SK-N-SH treated with all-trans-retinoic acid at 6 μM for 48 hours (cell line): ENCODE measurements at regions not wholly inside any gene's neighbourhood (a gene's known extent, or its start where the extent isn't known, plus 50 kb on each side); places are given as distances from the start of the nearest gene placed in this dataset.

Experiments used
- ATAC-seq: fragments of 200-7000 bp; cut with Tn5 transposase; 3 replicates; pipeline ENCODE4 v1.9.1; 2020; ENCODE audit warnings: mild to moderate bottlenecking, moderate library complexity
- BACH2 ChIP-seq: fragments of 250-450 bp; sonication (Bioruptor Pico); IDR thresholded peaks from 2 replicates; pipeline ENCODE4 v1.9.0; 2021; ENCODE audit warnings: mild to moderate bottlenecking, borderline replicate concordance
- CSDC2 ChIP-seq: fragments of 250-450 bp; sonication (Bioruptor Pico); IDR thresholded peaks from 2 replicates; pipeline ENCODE4 v1.5.0; 2020; ENCODE audit warnings: mild to moderate bottlenecking, moderate library complexity
- ESRRG ChIP-seq: fragments of 250-450 bp; sonication (Bioruptor Pico); IDR thresholded peaks from 2 replicates; pipeline ENCODE4 v1.6.1; 2021; ENCODE audit warnings: mild to moderate bottlenecking
- GLIS3 ChIP-seq: fragments of 250-450 bp; sonication (Bioruptor Pico); IDR thresholded peaks from 2 replicates; pipeline ENCODE4 v1.5.0; 2020; ENCODE audit warnings: mild to moderate bottlenecking, moderate library complexity
- ISL1 ChIP-seq: fragments of 250-450 bp; sonication (Bioruptor Pico); IDR thresholded peaks from 2 replicates; pipeline ENCODE4 v2.1.2; 2022; ENCODE audit warnings: mild to moderate bottlenecking, moderate library complexity
- OSR1 ChIP-seq: fragments of 250-450 bp; sonication (Bioruptor Pico); IDR thresholded peaks from 2 replicates; pipeline ENCODE4 v1.8.0; 2022; ENCODE audit warnings: moderate library complexity, mild to moderate bottlenecking, inconsistent platforms
- RARB ChIP-seq: fragments of 250-450 bp; sonication (Bioruptor Pico); IDR thresholded peaks from 2 replicates; pipeline ENCODE4 v1.8.0; 2021; ENCODE audit warnings: mild to moderate bottlenecking, moderate library complexity
- SNAI2 ChIP-seq: fragments of 250-450 bp; sonication (Bioruptor Pico); IDR thresholded peaks from 2 replicates; pipeline ENCODE4 v1.5.0; 2020; ENCODE audit warnings: mild to moderate bottlenecking, moderate library complexity
- TCF4 ChIP-seq: fragments of 250-450 bp; sonication (Bioruptor Pico); IDR thresholded peaks from 2 replicates; pipeline ENCODE4 v1.8.0; 2021; ENCODE audit warnings: mild to moderate bottlenecking, moderate library complexity, borderline replicate concordance
- TOX ChIP-seq: fragments of 250-450 bp; sonication (Bioruptor Pico); IDR thresholded peaks from 2 replicates; pipeline ENCODE4 v1.8.0; 2021; ENCODE audit warnings: mild to moderate bottlenecking, moderate library complexity, borderline replicate concordance
- TSHZ2 ChIP-seq: fragments of 250-450 bp; sonication (Bioruptor Pico); IDR thresholded peaks from 2 replicates; pipeline ENCODE4 v1.5.0; 2020; ENCODE audit warnings: mild to moderate bottlenecking, moderate library complexity
- ZC3H10 ChIP-seq: fragments of 250-450 bp; sonication (Bioruptor Pico); IDR thresholded peaks from 2 replicates; pipeline ENCODE4 v1.5.1; 2021; ENCODE audit warnings: mild to moderate bottlenecking, moderate library complexity
- ZFP3 ChIP-seq: fragments of 250-450 bp; sonication (Bioruptor Pico); IDR thresholded peaks from 2 replicates; pipeline ENCODE4 v1.5.0; 2020; ENCODE audit warnings: mild to moderate bottlenecking, moderate library complexity
- ZFP30 ChIP-seq: fragments of 450-650 bp; formaldehyde crosslinking; IDR thresholded peaks from 2 replicates; pipeline ENCODE4 v1.5.0; 2022; ENCODE audit warnings: mild to moderate bottlenecking, moderate library complexity
- ZNF565 ChIP-seq: fragments of 450-650 bp; formaldehyde crosslinking; conservative IDR thresholded peaks from 2 replicates; pipeline ENCODE4 v1.5.0; 2020; ENCODE audit warnings: low read depth, mild to moderate bottlenecking, moderate library complexity
- ZNF70 ChIP-seq: fragments of 450-650 bp; formaldehyde crosslinking; IDR thresholded peaks from 2 replicates; pipeline ENCODE4 v1.5.0; 2020; ENCODE audit warnings: mild to moderate bottlenecking, moderate library complexity
- ZNF8 ChIP-seq: fragments of 450-650 bp; formaldehyde crosslinking; IDR thresholded peaks from 2 replicates; pipeline ENCODE4 v1.5.0; 2020; ENCODE audit warnings: mild to moderate bottlenecking, moderate library complexity
- TF ChIP-seq, protein P1 (sequence below): fragments of 250-450 bp; sonication (Bioruptor Pico); IDR thresholded peaks from 2 replicates; pipeline ENCODE4 v1.5.1; 2020; ENCODE audit warnings: low read depth, mild to moderate bottlenecking, moderate library complexity
- TF ChIP-seq, protein P2 (sequence below): fragments of 250-450 bp; sonication (Bioruptor Pico); IDR thresholded peaks from 2 replicates; pipeline ENCODE4 v1.8.0; 2020; ENCODE audit warnings: mild to moderate bottlenecking, moderate library complexity, borderline replicate concordance
- TF ChIP-seq, protein P3 (sequence below): fragments of 250-450 bp; sonication (Bioruptor Pico); IDR thresholded peaks from 2 replicates; pipeline ENCODE4 v1.8.0; 2021; ENCODE audit warnings: low read depth, mild to moderate bottlenecking, moderate library complexity, borderline replicate concordance
- TF ChIP-seq, protein P4 (sequence below): fragments of 250-450 bp; sonication (Bioruptor Pico); IDR thresholded peaks from 2 replicates; pipeline ENCODE4 v1.5.1; 2021; ENCODE audit warnings: mild to moderate bottlenecking, moderate library complexity

GRCh38 chr4:165600959-165601683 is 222.3 kb downstream of the CPE start:
- peak; percentile 42; the same call in 1 of the 3 replicates for ATAC-seq
- peak; percentile 69; the same call in 1 of the 2 replicates for TF ChIP-seq TOX
- peak; percentile 66; the same call in 1 of the 2 replicates for TF ChIP-seq ZC3H10 (CRISPR knock-in tag)
- TF ChIP-seq TCF4 (CRISPR knock-in tag) = no peak
- no peak for TF ChIP-seq CSDC2 (CRISPR knock-in tag)
- no peak for TF ChIP-seq ISL1 (CRISPR knock-in tag)

GRCh38 chr4:165602621-165603020 is 223.8 kb downstream of the CPE start:
- ATAC-seq = no peak
- no peak for TF ChIP-seq BACH2 (CRISPR knock-in tag)
- TF ChIP-seq TOX = no peak
- TF ChIP-seq ZFP3 (CRISPR knock-in tag) = no peak
- no peak for TF ChIP-seq ZC3H10 (CRISPR knock-in tag)
- TF ChIP-seq ZFP30 (CRISPR knock-in tag) = no peak
- TF ChIP-seq ESRRG (CRISPR knock-in tag) = no peak
- no peak for TF ChIP-seq TSHZ2 (CRISPR knock-in tag)
- no peak for TF ChIP-seq RARB (CRISPR knock-in tag)
- TF ChIP-seq, protein P1, sequence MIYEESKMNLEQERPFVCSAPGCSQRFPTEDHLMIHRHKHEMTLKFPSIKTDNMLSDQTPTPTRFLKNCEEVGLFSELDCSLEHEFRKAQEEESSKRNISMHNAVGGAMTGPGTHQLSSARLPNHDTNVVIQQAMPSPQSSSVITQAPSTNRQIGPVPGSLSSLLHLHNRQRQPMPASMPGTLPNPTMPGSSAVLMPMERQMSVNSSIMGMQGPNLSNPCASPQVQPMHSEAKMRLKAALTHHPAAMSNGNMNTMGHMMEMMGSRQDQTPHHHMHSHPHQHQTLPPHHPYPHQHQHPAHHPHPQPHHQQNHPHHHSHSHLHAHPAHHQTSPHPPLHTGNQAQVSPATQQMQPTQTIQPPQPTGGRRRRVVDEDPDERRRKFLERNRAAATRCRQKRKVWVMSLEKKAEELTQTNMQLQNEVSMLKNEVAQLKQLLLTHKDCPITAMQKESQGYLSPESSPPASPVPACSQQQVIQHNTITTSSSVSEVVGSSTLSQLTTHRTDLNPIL (CRISPR knock-in tag) = no peak
- TF ChIP-seq, protein P2, sequence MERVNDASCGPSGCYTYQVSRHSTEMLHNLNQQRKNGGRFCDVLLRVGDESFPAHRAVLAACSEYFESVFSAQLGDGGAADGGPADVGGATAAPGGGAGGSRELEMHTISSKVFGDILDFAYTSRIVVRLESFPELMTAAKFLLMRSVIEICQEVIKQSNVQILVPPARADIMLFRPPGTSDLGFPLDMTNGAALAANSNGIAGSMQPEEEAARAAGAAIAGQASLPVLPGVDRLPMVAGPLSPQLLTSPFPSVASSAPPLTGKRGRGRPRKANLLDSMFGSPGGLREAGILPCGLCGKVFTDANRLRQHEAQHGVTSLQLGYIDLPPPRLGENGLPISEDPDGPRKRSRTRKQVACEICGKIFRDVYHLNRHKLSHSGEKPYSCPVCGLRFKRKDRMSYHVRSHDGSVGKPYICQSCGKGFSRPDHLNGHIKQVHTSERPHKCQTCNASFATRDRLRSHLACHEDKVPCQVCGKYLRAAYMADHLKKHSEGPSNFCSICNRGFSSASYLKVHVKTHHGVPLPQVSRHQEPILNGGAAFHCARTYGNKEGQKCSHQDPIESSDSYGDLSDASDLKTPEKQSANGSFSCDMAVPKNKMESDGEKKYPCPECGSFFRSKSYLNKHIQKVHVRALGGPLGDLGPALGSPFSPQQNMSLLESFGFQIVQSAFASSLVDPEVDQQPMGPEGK = no peak
- no peak for TF ChIP-seq OSR1 (CRISPR knock-in tag)
- TF ChIP-seq ZNF70 (CRISPR knock-in tag) = no peak
- no peak for TF ChIP-seq SNAI2 (CRISPR knock-in tag)
- TF ChIP-seq GLIS3 (CRISPR knock-in tag) = no peak
- no peak for TF ChIP-seq ZNF565 (CRISPR knock-in tag)
- TF ChIP-seq, protein P3, sequence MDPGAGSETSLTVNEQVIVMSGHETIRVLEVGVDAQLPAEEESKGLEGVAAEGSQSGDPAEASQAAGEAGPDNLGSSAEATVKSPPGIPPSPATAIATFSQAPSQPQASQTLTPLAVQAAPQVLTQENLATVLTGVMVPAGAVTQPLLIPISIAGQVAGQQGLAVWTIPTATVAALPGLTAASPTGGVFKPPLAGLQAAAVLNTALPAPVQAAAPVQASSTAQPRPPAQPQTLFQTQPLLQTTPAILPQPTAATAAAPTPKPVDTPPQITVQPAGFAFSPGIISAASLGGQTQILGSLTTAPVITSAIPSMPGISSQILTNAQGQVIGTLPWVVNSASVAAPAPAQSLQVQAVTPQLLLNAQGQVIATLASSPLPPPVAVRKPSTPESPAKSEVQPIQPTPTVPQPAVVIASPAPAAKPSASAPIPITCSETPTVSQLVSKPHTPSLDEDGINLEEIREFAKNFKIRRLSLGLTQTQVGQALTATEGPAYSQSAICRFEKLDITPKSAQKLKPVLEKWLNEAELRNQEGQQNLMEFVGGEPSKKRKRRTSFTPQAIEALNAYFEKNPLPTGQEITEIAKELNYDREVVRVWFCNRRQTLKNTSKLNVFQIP = no peak
- TF ChIP-seq, protein P4, sequence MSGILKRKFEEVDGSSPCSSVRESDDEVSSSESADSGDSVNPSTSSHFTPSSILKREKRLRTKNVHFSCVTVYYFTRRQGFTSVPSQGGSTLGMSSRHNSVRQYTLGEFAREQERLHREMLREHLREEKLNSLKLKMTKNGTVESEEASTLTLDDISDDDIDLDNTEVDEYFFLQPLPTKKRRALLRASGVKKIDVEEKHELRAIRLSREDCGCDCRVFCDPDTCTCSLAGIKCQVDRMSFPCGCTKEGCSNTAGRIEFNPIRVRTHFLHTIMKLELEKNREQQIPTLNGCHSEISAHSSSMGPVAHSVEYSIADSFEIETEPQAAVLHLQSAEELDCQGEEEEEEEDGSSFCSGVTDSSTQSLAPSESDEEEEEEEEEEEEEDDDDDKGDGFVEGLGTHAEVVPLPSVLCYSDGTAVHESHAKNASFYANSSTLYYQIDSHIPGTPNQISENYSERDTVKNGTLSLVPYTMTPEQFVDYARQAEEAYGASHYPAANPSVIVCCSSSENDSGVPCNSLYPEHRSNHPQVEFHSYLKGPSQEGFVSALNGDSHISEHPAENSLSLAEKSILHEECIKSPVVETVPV (CRISPR knock-in tag) = no peak
- no peak for TF ChIP-seq CSDC2 (CRISPR knock-in tag)
- TF ChIP-seq ZNF8 (CRISPR knock-in tag) = no peak
- TF ChIP-seq, all 23 proteins: peak for 0

GRCh38 chr4:165604181-165604580 is 225.4 kb downstream of the CPE start:
- ATAC-seq = no peak
- TF ChIP-seq CSDC2 (CRISPR knock-in tag) (no peak), SNAI2 (CRISPR knock-in tag) (no peak), OSR1 (CRISPR knock-in tag) (no peak), ZNF70 (CRISPR knock-in tag) (no peak), RARB (CRISPR knock-in tag) (no peak), TSHZ2 (CRISPR knock-in tag) (no peak), TOX (no peak), TCF4 (CRISPR knock-in tag) (no peak), ZNF565 (CRISPR knock-in tag) (no peak), ZNF8 (CRISPR knock-in tag) (no peak)
- TF ChIP-seq, protein P3 = no peak
